SK-N-SH treated with all-trans-retinoic acid at 6 μM for 48 hours (cell line): ENCODE measurements at regions not wholly inside any gene's neighbourhood (a gene's known extent, or its start where the extent isn't known, plus 50 kb on each side); places are given as distances from the start of the nearest gene placed in this dataset.

Experiments
- ATAC-seq: fragments of 200-7000 bp; cut with Tn5 transposase; 3 replicates; pipeline ENCODE4 v1.9.1; 2020; ENCODE audit warnings: mild to moderate bottlenecking, moderate library complexity
- ARNTL ChIP-seq: fragments of 450-650 bp; formaldehyde crosslinking; IDR thresholded peaks from 2 replicates; pipeline ENCODE4 v1.5.0; 2020; ENCODE audit warnings: low read depth, mild to moderate bottlenecking, moderate library complexity, borderline replicate concordance
- BACH2 ChIP-seq: fragments of 250-450 bp; sonication (Bioruptor Pico); IDR thresholded peaks from 2 replicates; pipeline ENCODE4 v1.9.0; 2021; ENCODE audit warnings: mild to moderate bottlenecking, borderline replicate concordance
- ESRRG ChIP-seq: fragments of 250-450 bp; sonication (Bioruptor Pico); IDR thresholded peaks from 2 replicates; pipeline ENCODE4 v1.6.1; 2021; ENCODE audit warnings: mild to moderate bottlenecking
- GLIS3 ChIP-seq: fragments of 250-450 bp; sonication (Bioruptor Pico); IDR thresholded peaks from 2 replicates; pipeline ENCODE4 v1.5.0; 2020; ENCODE audit warnings: mild to moderate bottlenecking, moderate library complexity
- ISL1 ChIP-seq: fragments of 250-450 bp; sonication (Bioruptor Pico); IDR thresholded peaks from 2 replicates; pipeline ENCODE4 v2.1.2; 2022; ENCODE audit warnings: mild to moderate bottlenecking, moderate library complexity
- OSR1 ChIP-seq: fragments of 250-450 bp; sonication (Bioruptor Pico); IDR thresholded peaks from 2 replicates; pipeline ENCODE4 v1.8.0; 2022; ENCODE audit warnings: moderate library complexity, mild to moderate bottlenecking, inconsistent platforms
- PPARA ChIP-seq: fragments of 250-450 bp; sonication (Bioruptor Pico); IDR thresholded peaks from 2 replicates; pipeline ENCODE4 v1.5.0; 2020; ENCODE audit warnings: mild to moderate bottlenecking, borderline replicate concordance
- RARB ChIP-seq: fragments of 250-450 bp; sonication (Bioruptor Pico); IDR thresholded peaks from 2 replicates; pipeline ENCODE4 v1.8.0; 2021; ENCODE audit warnings: mild to moderate bottlenecking, moderate library complexity
- TCF4 ChIP-seq: fragments of 250-450 bp; sonication (Bioruptor Pico); IDR thresholded peaks from 2 replicates; pipeline ENCODE4 v1.8.0; 2021; ENCODE audit warnings: mild to moderate bottlenecking, moderate library complexity, borderline replicate concordance
- TOX ChIP-seq: fragments of 250-450 bp; sonication (Bioruptor Pico); IDR thresholded peaks from 2 replicates; pipeline ENCODE4 v1.8.0; 2021; ENCODE audit warnings: mild to moderate bottlenecking, moderate library complexity, borderline replicate concordance
- ZC3H10 ChIP-seq: fragments of 250-450 bp; sonication (Bioruptor Pico); IDR thresholded peaks from 2 replicates; pipeline ENCODE4 v1.5.1; 2021; ENCODE audit warnings: mild to moderate bottlenecking, moderate library complexity
- ZFP3 ChIP-seq: fragments of 250-450 bp; sonication (Bioruptor Pico); IDR thresholded peaks from 2 replicates; pipeline ENCODE4 v1.5.0; 2020; ENCODE audit warnings: mild to moderate bottlenecking, moderate library complexity
- ZNF565 ChIP-seq: fragments of 450-650 bp; formaldehyde crosslinking; conservative IDR thresholded peaks from 2 replicates; pipeline ENCODE4 v1.5.0; 2020; ENCODE audit warnings: low read depth, mild to moderate bottlenecking, moderate library complexity
- ZNF8 ChIP-seq: fragments of 450-650 bp; formaldehyde crosslinking; IDR thresholded peaks from 2 replicates; pipeline ENCODE4 v1.5.0; 2020; ENCODE audit warnings: mild to moderate bottlenecking, moderate library complexity
- TF ChIP-seq, protein P1 (sequence below): fragments of 250-450 bp; sonication (Bioruptor Pico); IDR thresholded peaks from 2 replicates; pipeline ENCODE4 v1.5.1; 2021; ENCODE audit warnings: mild to moderate bottlenecking, moderate library complexity
- TF ChIP-seq, protein P2 (sequence below): fragments of 250-450 bp; sonication (Bioruptor Pico); IDR thresholded peaks from 2 replicates; pipeline ENCODE4 v1.8.0; 2021; ENCODE audit warnings: low read depth, mild to moderate bottlenecking, moderate library complexity, borderline replicate concordance
- TF ChIP-seq, protein P3 (sequence below): fragments of 250-450 bp; sonication (Bioruptor Pico); IDR thresholded peaks from 2 replicates; pipeline ENCODE4 v1.8.0; 2020; ENCODE audit warnings: mild to moderate bottlenecking, moderate library complexity, borderline replicate concordance
- TF ChIP-seq, protein P4 (sequence below): fragments of 250-450 bp; sonication (Bioruptor Pico); IDR thresholded peaks from 2 replicates; pipeline ENCODE4 v1.5.1; 2020; ENCODE audit warnings: low read depth, mild to moderate bottlenecking, moderate library complexity
- TF ChIP-seq, protein P5 (sequence below): fragments of 250-450 bp; sonication (Bioruptor Pico); IDR thresholded peaks from 2 replicates; pipeline ENCODE4 v1.5.0; 2020; ENCODE audit warnings: mild to moderate bottlenecking, moderate library complexity

DNA sequence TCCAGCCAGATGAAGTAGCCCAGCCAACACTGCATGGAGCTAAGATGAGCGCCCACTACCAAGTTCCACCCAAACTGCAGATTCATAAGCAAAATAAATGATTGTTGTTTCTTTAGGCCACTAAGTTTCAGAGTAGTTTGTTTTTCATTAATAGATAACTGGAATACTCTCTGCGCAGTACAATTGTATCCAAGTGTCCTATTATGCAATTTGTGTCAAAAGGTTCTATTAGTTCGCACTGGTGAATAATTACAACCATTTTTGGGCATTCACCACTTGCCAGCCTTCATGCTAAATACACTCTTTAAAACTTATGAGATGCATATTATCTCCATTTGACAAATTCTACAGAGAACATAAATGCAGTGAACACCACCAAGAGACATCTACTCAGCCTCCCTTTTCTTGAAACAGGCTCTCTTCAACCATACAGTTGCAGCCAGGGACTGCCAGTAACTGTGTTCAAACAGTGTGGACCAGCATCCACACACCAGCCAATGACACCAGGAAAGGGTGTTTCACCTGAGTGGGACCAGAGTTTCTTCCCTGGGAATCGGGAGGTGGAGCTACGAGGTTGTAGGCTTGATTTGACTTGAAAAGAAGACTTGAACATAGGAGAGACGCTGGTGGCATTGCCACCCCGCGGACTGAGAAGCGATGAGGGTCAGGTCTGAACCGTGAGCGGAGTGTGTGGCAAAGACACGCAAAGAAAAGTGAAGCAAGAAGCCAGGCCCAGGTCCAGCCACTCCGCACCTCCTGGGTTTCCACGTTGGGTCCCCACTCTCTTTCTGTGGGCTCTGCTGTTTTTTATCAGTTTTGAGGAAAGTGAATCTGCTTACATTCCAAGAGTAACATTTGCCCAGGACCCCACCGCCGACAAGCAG is 53.0 kb upstream of the FZD10 start:
- no peak for ATAC-seq
- TF ChIP-seq ZFP3 (CRISPR knock-in tag), result no peak
- no peak for TF ChIP-seq BACH2 (CRISPR knock-in tag)
- no peak for TF ChIP-seq OSR1 (CRISPR knock-in tag)
- no peak for TF ChIP-seq TOX (CRISPR knock-in tag)
- TF ChIP-seq ESRRG (CRISPR knock-in tag), result no peak
- TF ChIP-seq, protein P1, sequence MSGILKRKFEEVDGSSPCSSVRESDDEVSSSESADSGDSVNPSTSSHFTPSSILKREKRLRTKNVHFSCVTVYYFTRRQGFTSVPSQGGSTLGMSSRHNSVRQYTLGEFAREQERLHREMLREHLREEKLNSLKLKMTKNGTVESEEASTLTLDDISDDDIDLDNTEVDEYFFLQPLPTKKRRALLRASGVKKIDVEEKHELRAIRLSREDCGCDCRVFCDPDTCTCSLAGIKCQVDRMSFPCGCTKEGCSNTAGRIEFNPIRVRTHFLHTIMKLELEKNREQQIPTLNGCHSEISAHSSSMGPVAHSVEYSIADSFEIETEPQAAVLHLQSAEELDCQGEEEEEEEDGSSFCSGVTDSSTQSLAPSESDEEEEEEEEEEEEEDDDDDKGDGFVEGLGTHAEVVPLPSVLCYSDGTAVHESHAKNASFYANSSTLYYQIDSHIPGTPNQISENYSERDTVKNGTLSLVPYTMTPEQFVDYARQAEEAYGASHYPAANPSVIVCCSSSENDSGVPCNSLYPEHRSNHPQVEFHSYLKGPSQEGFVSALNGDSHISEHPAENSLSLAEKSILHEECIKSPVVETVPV (CRISPR knock-in tag), result no peak
- TF ChIP-seq, protein P2, sequence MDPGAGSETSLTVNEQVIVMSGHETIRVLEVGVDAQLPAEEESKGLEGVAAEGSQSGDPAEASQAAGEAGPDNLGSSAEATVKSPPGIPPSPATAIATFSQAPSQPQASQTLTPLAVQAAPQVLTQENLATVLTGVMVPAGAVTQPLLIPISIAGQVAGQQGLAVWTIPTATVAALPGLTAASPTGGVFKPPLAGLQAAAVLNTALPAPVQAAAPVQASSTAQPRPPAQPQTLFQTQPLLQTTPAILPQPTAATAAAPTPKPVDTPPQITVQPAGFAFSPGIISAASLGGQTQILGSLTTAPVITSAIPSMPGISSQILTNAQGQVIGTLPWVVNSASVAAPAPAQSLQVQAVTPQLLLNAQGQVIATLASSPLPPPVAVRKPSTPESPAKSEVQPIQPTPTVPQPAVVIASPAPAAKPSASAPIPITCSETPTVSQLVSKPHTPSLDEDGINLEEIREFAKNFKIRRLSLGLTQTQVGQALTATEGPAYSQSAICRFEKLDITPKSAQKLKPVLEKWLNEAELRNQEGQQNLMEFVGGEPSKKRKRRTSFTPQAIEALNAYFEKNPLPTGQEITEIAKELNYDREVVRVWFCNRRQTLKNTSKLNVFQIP, result no peak
- no peak for TF ChIP-seq ZNF8 (CRISPR knock-in tag)
- no peak for TF ChIP-seq PPARA (CRISPR knock-in tag)
- TF ChIP-seq TCF4, result no peak
- TF ChIP-seq, protein P3, sequence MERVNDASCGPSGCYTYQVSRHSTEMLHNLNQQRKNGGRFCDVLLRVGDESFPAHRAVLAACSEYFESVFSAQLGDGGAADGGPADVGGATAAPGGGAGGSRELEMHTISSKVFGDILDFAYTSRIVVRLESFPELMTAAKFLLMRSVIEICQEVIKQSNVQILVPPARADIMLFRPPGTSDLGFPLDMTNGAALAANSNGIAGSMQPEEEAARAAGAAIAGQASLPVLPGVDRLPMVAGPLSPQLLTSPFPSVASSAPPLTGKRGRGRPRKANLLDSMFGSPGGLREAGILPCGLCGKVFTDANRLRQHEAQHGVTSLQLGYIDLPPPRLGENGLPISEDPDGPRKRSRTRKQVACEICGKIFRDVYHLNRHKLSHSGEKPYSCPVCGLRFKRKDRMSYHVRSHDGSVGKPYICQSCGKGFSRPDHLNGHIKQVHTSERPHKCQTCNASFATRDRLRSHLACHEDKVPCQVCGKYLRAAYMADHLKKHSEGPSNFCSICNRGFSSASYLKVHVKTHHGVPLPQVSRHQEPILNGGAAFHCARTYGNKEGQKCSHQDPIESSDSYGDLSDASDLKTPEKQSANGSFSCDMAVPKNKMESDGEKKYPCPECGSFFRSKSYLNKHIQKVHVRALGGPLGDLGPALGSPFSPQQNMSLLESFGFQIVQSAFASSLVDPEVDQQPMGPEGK (CRISPR knock-in tag), result no peak

DNA sequence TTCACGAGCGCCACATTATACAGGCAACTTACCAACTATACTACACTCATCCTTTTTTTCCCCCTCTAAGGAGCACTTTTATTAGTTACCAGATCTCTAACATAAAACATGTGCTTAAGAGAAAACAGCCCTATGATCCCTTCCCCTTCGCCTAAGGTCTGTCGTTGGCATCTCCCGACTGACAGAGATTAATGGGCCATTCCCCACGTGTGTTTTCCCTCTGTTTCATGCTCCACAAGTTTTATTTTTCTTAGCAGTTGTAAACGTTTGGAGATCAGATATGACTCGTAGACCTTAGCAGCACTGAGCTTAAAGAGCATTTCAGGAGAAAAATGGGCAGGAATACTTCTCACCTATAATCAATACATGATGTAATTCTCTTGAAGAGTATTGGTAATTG is 51.4 kb upstream of the FZD10 start:
- no peak for TF ChIP-seq TCF4
- no peak for TF ChIP-seq ZNF565 (CRISPR knock-in tag)
- TF ChIP-seq, protein P3 (CRISPR knock-in tag), result no peak
- TF ChIP-seq ZC3H10 (CRISPR knock-in tag), result no peak
- TF ChIP-seq, protein P4, sequence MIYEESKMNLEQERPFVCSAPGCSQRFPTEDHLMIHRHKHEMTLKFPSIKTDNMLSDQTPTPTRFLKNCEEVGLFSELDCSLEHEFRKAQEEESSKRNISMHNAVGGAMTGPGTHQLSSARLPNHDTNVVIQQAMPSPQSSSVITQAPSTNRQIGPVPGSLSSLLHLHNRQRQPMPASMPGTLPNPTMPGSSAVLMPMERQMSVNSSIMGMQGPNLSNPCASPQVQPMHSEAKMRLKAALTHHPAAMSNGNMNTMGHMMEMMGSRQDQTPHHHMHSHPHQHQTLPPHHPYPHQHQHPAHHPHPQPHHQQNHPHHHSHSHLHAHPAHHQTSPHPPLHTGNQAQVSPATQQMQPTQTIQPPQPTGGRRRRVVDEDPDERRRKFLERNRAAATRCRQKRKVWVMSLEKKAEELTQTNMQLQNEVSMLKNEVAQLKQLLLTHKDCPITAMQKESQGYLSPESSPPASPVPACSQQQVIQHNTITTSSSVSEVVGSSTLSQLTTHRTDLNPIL, result no peak
- no peak for TF ChIP-seq GLIS3 (CRISPR knock-in tag)
- no peak for TF ChIP-seq RARB (CRISPR knock-in tag)
- TF ChIP-seq, protein P2, result no peak
- ATAC-seq, result no peak

DNA sequence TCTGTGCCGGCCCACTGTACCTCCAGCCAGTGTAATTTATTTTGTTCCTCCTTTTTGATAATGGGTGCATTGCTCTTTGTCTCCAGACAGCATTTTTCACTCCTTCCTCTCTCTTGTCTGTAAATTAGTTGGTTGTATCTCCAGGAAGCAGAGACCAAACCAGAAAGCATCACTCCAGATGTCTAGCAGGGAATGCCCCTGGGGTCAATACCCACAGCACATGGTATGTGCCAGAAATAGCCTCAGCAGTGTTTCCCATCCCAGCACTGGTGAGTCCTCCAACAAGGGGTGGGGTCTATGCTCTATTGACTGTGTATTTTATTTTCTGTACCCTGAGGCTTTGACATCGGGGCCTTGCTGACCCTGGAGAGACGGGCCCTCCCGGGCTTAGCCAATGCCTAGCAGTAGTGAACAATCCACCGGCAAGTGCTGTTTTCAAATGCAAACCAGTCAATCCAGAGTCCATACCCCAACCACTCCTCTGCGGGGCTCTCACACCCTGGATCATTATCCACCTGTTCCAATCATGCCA is 50.2 kb upstream of the FZD10 start:
- ATAC-seq, result no peak
- TF ChIP-seq, protein P2, result no peak
- TF ChIP-seq ZNF8 (CRISPR knock-in tag) (no peak), OSR1 (CRISPR knock-in tag) (no peak), ISL1 (no peak), ZFP3 (CRISPR knock-in tag) (no peak), ESRRG (CRISPR knock-in tag) (no peak), ARNTL (CRISPR knock-in tag) (no peak)
- TF ChIP-seq, protein P3 (CRISPR knock-in tag), result no peak
- TF ChIP-seq, protein P5, sequence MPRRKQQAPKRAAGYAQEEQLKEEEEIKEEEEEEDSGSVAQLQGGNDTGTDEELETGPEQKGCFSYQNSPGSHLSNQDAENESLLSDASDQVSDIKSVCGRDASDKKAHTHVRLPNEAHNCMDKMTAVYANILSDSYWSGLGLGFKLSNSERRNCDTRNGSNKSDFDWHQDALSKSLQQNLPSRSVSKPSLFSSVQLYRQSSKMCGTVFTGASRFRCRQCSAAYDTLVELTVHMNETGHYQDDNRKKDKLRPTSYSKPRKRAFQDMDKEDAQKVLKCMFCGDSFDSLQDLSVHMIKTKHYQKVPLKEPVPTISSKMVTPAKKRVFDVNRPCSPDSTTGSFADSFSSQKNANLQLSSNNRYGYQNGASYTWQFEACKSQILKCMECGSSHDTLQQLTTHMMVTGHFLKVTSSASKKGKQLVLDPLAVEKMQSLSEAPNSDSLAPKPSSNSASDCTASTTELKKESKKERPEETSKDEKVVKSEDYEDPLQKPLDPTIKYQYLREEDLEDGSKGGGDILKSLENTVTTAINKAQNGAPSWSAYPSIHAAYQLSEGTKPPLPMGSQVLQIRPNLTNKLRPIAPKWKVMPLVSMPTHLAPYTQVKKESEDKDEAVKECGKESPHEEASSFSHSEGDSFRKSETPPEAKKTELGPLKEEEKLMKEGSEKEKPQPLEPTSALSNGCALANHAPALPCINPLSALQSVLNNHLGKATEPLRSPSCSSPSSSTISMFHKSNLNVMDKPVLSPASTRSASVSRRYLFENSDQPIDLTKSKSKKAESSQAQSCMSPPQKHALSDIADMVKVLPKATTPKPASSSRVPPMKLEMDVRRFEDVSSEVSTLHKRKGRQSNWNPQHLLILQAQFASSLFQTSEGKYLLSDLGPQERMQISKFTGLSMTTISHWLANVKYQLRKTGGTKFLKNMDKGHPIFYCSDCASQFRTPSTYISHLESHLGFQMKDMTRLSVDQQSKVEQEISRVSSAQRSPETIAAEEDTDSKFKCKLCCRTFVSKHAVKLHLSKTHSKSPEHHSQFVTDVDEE (CRISPR knock-in tag), result no peak
